ENCODE measurements at regions not wholly inside any gene's neighbourhood (a gene's known extent, or its start where the extent isn't known, plus 50 kb on each side); places are given as distances from the start of the nearest gene placed in this dataset.

GRCh38 chr2:14907014-14907612 lies 274.6 kb downstream of the LRATD1 start:
- H3K27ac ChIP-seq, result no peak overlapping the region
- H3K4me3 ChIP-seq, result no peak overlapping the region
- DNase-seq (no peak), ATAC-seq (no peak)
- intact Hi-C loops (cut with DNase I), result no loop called here
- H3K4me1 ChIP-seq, result no peaks in the 10 kb centered on the region
- no peaks in the 10 kb centered on the region for H3K27me3 ChIP-seq (ENCODE audit: low read depth)
- TF ChIP-seq CTCF (IDR thresholded peaks at IDR 0.05), result no peak
- H3K36me3 ChIP-seq, result no peaks in the 10 kb centered on the region
- H3K9me3 ChIP-seq, result no peaks in the 10 kb centered on the region

- DNase-seq (no peak), ATAC-seq (no peak)
- H3K9me3 ChIP-seq, result no peaks in the 10 kb centered on the region
- no peaks in the 10 kb centered on the region for H3K36me3 ChIP-seq
- no peak for TF ChIP-seq CTCF (IDR thresholded peaks at IDR 0.05)
- H3K27ac ChIP-seq, result no peak overlapping the region
- H3K27me3 ChIP-seq (ENCODE audit: low read depth), result no peaks in the 10 kb centered on the region
- no peak overlapping the region for H3K4me3 ChIP-seq
- intact Hi-C loops (cut with DNase I), result no loop called here
- H3K4me1 ChIP-seq, result no peaks in the 10 kb centered on the region
These were observed 277.3 kb downstream of the LRATD1 start for GRCh38 chr2:14909795-14910194.

GRCh38 chr2:14910654-14911053 lies 278.1 kb downstream of the LRATD1 start:
- DNase-seq (no peak), ATAC-seq (no peak)
- H3K27me3 ChIP-seq (ENCODE audit: low read depth), result no peaks in the 10 kb centered on the region
- intact Hi-C loops (cut with DNase I), result no loop called here
- no peaks in the 10 kb centered on the region for H3K4me1 ChIP-seq
- no peak overlapping the region for H3K27ac ChIP-seq
- no peak for TF ChIP-seq CTCF (IDR thresholded peaks at IDR 0.05)
- no peaks in the 10 kb centered on the region for H3K9me3 ChIP-seq
- no peak overlapping the region for H3K4me3 ChIP-seq
- no peaks in the 10 kb centered on the region for H3K36me3 ChIP-seq

GRCh38 chr2:14915983-14916382 lies 283.5 kb downstream of the LRATD1 start:
- no peak for ATAC-seq

GRCh38 chr2:14923820-14924580 lies 291.5 kb downstream of the LRATD1 start:
- intact Hi-C loops (cut with DNase I), result no loop called here
- H3K4me3 ChIP-seq, result no peak overlapping the region
- H3K27ac ChIP-seq, result no peak overlapping the region
- H3K27me3 ChIP-seq (ENCODE audit: low read depth), result no peaks in the 10 kb centered on the region
- H3K36me3 ChIP-seq, result no peaks in the 10 kb centered on the region
- DNase-seq (no peak), ATAC-seq (no peak)
- no peaks in the 10 kb centered on the region for H3K9me3 ChIP-seq
- no peaks in the 10 kb centered on the region for H3K4me1 ChIP-seq
- TF ChIP-seq CTCF (IDR thresholded peaks at IDR 0.05), result no peak

More at GRCh38 chr2:14915983-14916382, 283.5 kb downstream of the LRATD1 start:
- no peaks in the 10 kb centered on the region for H3K4me1 ChIP-seq
- H3K27me3 ChIP-seq (ENCODE audit: low read depth), result no peaks in the 10 kb centered on the region
- no peak for DNase-seq
- no peaks in the 10 kb centered on the region for H3K9me3 ChIP-seq
- H3K4me3 ChIP-seq, result no peak overlapping the region
- no peak for TF ChIP-seq CTCF (IDR thresholded peaks at IDR 0.05)
- no peaks in the 10 kb centered on the region for H3K36me3 ChIP-seq
- intact Hi-C loops (cut with DNase I), result no loop called here
- no peak overlapping the region for H3K27ac ChIP-seq

All from lower lobe of right lung (tissue), 2 donors.